ENCODE measurements at regions not wholly inside any gene's neighbourhood (a gene's known extent, or its start where the extent isn't known, plus 50 kb on each side); places are given as distances from the start of the nearest gene placed in this dataset.

- intact Hi-C loops (cut with micrococcal nuclease; ENCODE audit: unreplicated experiment), result no loop called here
- DNase-seq (ENCODE audit: low spot score), result no peak
- CTCF ChIA-PET (ENCODE audit: low intra/inter-chr PET ratio, low total read pairs), result no interaction called here
These were observed 317.8 kb downstream of the EPHA4 start for GRCh38 chr2:221254299-221254698.

GRCh38 chr2:221255862-221256261 is 316.2 kb downstream of the EPHA4 start:
- 9% methylated on average over 5 of the region's 5 CpGs for WGBS (ENCODE audit: low lambda C conversion rate)
- H3K27me3 ChIP-seq (ENCODE audit: control insufficient read depth in 1 of 2, insufficient read depth in 2 of 2, low read length in 2 of 2), result no peaks in the 10 kb centered on the region
- H3K4me3 ChIP-seq (replicated peaks in 1 of 3; ENCODE audit: insufficient read depth in 1 of 3, low read depth in 2 of 3, low read length in 3 of 3), result no peak overlapping the region
- no peaks in the 10 kb centered on the region for H4K20me1 ChIP-seq (ENCODE audit: insufficient read depth, low read length)
- BruUV-seq (replicated peaks), result no TSS peak
- H2AFZ ChIP-seq (ENCODE audit: low read length), result no peak overlapping the region
- CTCF ChIA-PET (ENCODE audit: low intra/inter-chr PET ratio, low total read pairs), result interaction anchor here (0.7 kb wide), 1 partner anchor 1212 kb away, joined by 3 read pairs; no protein-coding TSS in a partner anchor
- DNase-seq (ENCODE audit: low spot score) (no peak), FAIRE-seq (no peak), ATAC-seq (no peak)
- no peak overlapping the region for H3K4me2 ChIP-seq (ENCODE audit: low read depth, low read length)
- H3K79me2 ChIP-seq (ENCODE audit: insufficient read depth, low read length), result no peaks in the 10 kb centered on the region
- POLR2A ChIA-PET, result no interaction called here
- in situ Hi-C loops (cut with HindIII; ENCODE audit: extremely low pct_ligation_motif_present, low pct_unique_long_range_greater_than_20kb) (no loop called here), intact Hi-C loops (cut with micrococcal nuclease; ENCODE audit: unreplicated experiment) (loop anchor here (2.0 kb wide), 1 partner anchor 21 kb away; no protein-coding TSS in a partner anchor)
- no peaks in the 10 kb centered on the region for H3K4me1 ChIP-seq (ENCODE audit: insufficient read depth, low read length)
- H3K36me3 ChIP-seq (replicated peaks in 1 of 2; ENCODE audit: control insufficient read depth in 1 of 2, insufficient read depth in 2 of 2, low read length in 2 of 2), result no peaks in the 10 kb centered on the region
- peaks cover 8% of the 10 kb centered on the region; the same call in 1 of the 2 replicates for H3K9me3 ChIP-seq (ENCODE audit: low read length)
- H3K27ac ChIP-seq (ENCODE audit: extremely low read length, insufficient read depth, low read length), result no peak overlapping the region
- no peak overlapping the region for H3K9ac ChIP-seq (ENCODE audit: insufficient read depth, low read depth, low read length)
- TF ChIP-seq GMEB1 (CRISPR knock-in tag; IDR thresholded peaks at IDR 0.05; ENCODE audit: borderline replicate concordance) (no peak), SRSF1 (optimal IDR thresholded peaks at IDR 0.05; ENCODE audit: low read depth, low read length) (no peak), SNRNP70 (IDR thresholded peaks at IDR 0.05; ENCODE audit: low read depth, low read length) (no peak), NAIF1 (CRISPR knock-in tag; IDR thresholded peaks at IDR 0.05; ENCODE audit: borderline replicate concordance) (no peak), REPIN1 (CRISPR knock-in tag; IDR thresholded peaks at IDR 0.05; ENCODE audit: borderline replicate concordance, low read depth) (no peak), HOXA9 (CRISPR knock-in tag; IDR thresholded peaks at IDR 0.05; ENCODE audit: borderline replicate concordance) (no peak), ETV5 (CRISPR knock-in tag; IDR thresholded peaks at IDR 0.05; ENCODE audit: borderline replicate concordance) (no peak), ARHGAP35 (CRISPR knock-in tag; IDR thresholded peaks at IDR 0.05; ENCODE audit: borderline replicate concordance) (no peak), ZNF512 (CRISPR knock-in tag; IDR thresholded peaks at IDR 0.05) (no peak), PLRG1 (conservative IDR thresholded peaks at IDR 0.05) (no peak), ZNF75D (CRISPR knock-in tag; IDR thresholded peaks at IDR 0.05; ENCODE audit: borderline replicate concordance) (no peak)

More at GRCh38 chr2:221254299-221254698, 317.8 kb downstream of the EPHA4 start:
- Histone ChIP-seq H3K4me2 (ENCODE audit: low read depth, low read length) (no peak overlapping the region), H3K9ac (ENCODE audit: insufficient read depth, low read depth, low read length) (no peak overlapping the region), H2AFZ (ENCODE audit: low read length) (no peak overlapping the region), H3K27me3 (ENCODE audit: control insufficient read depth in 1 of 2, insufficient read depth in 2 of 2, low read length in 2 of 2) (no peaks in the 10 kb centered on the region), H3K79me2 (ENCODE audit: insufficient read depth, low read length) (no peaks in the 10 kb centered on the region), H3K9me3 (ENCODE audit: low read length) (peaks cover 8% of the 10 kb centered on the region; the same call in 1 of the 2 replicates), H3K4me3 (replicated peaks in 1 of 3; ENCODE audit: insufficient read depth in 1 of 3, low read depth in 2 of 3, low read length in 3 of 3) (no peak overlapping the region), H3K4me1 (ENCODE audit: insufficient read depth, low read length) (no peaks in the 10 kb centered on the region), H3K36me3 (replicated peaks in 1 of 2; ENCODE audit: control insufficient read depth in 1 of 2, insufficient read depth in 2 of 2, low read length in 2 of 2) (no peaks in the 10 kb centered on the region), H4K20me1 (ENCODE audit: insufficient read depth, low read length) (no peaks in the 10 kb centered on the region), H3K27ac (ENCODE audit: extremely low read length, insufficient read depth, low read length) (no peak overlapping the region)
- in situ Hi-C loops (cut with HindIII; ENCODE audit: extremely low pct_ligation_motif_present, low pct_unique_long_range_greater_than_20kb), result no loop called here
- BruUV-seq (replicated peaks), result no TSS peak
- ATAC-seq (no peak), FAIRE-seq (no peak)
- 4% methylated on average over 4 of the region's 4 CpGs for WGBS (ENCODE audit: low lambda C conversion rate)
- POLR2A ChIA-PET, result no interaction called here
- TF ChIP-seq PBX3 (CRISPR knock-in tag; IDR thresholded peaks at IDR 0.05; ENCODE audit: borderline replicate concordance) (no peak), AGO1 (IDR thresholded peaks at IDR 0.05; ENCODE audit: low read depth, low read length, poor library complexity, severe bottlenecking) (no peak), ZNF776 (CRISPR knock-in tag; IDR thresholded peaks at IDR 0.05) (no peak)
